NCI-H82 treated with DMSO at 0.1 percent for 48 hours (cell line): ENCODE measurements at regions not wholly inside any gene's neighbourhood (a gene's known extent, or its start where the extent isn't known, plus 50 kb on each side); places are given as distances from the start of the nearest gene placed in this dataset.

Source experiments
- DNase-seq: peaks from one replicate; lab custom pipeline; 2025; ENCODE audit not compliant: unreplicated experiment; lab: John Stamatoyannopoulos, UW

DNA sequence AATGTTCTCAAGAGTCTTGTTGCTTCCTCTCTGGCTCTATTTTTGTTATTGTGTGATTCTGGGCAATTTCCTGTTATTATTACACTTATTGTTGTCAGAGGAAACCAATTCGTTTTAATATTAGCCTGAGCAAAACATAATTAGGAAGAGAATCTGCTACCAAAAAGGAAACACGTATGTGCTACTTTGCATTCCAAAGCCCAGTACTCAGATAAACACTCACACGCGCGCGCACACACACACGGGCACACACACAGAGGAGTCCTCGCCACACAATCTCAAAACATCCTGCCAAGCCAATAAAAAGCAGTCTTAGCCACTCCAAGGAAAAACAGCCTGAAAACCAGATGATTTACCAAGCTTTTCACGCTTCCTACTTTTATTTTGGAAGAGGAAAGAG, 400.7 kb downstream of the NUAK1 start:
- DNase-seq = no peak

GRCh38 chr12:105740369-105740768, 398.4 kb downstream of the NUAK1 start:
- DNase-seq = no peak

GRCh38 chr12:105740970-105741725, 397.6 kb downstream of the NUAK1 start:
- DNase-seq = no peak

DNA sequence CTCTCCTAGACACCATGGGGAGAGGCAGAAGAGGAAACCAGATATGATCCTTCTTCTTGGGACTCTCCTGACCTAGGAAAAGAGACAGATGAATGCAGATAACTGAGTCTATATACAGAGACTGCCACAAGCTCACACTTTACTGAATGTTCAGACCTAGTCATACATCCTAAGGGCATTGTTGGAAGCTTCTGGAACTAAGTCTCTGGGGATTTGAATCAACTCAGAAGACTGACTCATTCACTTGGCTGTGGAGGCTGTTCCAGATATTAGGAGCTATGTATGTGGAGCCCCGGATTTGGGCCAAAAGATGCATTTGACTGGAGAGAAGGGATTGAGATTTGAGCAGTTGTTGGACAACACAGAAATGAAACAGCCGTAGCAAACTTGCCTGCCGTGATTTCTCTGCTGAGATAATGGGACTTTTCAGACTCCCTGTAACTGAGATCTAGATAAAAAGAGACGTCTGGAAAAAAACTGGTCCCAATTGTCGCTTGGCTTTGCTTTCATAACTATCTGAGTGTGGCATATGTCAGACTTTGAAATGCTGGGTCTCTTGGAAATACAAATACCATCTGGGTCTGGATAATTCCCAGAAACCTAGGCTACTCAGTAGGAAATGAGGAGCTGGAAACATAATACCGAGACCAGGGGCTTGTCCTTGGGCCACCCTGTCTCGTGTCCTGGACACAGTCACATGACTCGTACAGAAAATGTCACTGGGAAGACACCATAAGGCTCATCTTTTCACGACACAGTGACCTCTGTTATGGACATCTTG, 396.8 kb downstream of the NUAK1 start:
- no peak for DNase-seq

DNA sequence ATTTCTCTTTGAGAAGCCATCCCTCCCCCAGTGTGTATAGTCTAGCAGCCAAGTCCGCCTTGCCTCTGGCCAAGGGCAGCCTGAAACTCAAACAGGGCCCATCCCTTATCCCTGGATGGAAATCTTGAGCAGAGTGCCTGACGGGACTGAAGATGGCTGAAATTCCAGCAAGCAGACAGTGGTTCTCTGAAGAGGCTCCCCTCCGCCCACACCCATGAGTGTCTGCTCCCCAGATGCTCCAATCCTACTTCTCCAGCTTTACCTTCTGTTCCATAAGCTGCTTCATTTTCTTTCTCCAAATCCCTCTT, 396.2 kb downstream of the NUAK1 start:
- no peak for DNase-seq

DNA sequence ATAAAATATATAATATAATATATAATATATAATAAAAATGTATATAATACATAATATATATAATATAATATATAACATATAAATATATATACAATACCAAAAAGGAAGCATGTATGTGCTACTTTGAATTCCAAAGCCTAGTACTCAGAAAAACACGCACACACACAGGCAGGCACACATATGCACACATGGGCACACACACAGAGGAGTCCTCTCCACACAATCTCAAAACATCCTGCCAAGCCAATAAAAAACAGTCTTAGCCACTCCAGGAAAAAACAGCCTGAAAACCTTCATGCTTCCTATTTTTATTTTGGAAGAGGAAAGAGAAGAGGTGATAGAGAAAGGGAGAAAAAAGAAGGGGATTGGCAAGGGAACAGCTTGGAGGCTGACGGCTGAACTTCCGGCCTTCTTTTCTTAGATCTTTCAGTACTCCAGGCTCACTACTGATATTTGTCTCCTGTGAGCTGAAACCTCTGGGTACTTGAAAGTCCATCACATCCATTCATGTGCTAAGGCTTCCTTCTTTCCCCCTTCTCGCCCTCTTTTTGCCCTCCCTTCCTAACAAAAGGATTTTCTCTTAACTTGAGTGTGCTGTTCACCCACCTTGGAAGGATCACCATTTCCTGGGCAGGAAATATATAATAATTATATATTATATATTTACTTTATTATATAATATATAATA, 394.2 kb downstream of the NUAK1 start:
- no peak for DNase-seq

- no peak for DNase-seq
Observed at GRCh38 chr12:105745811-105746210, 392.9 kb downstream of the NUAK1 start.

- DNase-seq = no peak
Observed at GRCh38 chr12:105748806-105749600, 389.8 kb downstream of the NUAK1 start.

GRCh38 chr12:105750096-105750495, 388.7 kb downstream of the NUAK1 start:
- DNase-seq = no peak

GRCh38 chr12:105754313-105754712, 384.4 kb downstream of the NUAK1 start:
- no peak for DNase-seq

DNA sequence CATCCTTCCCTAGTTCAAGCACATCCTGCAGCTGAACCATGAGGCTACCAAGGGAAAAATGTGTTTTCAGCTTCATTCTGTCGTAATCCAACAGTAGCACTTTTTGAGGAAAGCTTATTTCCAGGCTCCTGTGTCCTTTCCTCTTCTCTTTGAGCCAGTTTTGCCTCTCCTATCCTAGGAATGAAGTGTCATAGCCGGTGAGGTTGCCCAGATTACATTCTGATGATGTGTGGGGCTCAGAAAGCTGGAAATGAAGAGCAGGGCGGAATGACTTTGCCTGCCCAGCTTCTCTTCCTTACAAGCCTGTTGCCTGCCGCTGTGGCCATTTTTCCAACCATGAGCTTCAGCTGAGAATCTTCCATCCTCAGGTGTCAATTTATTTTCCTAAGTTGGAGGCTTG, 381.8 kb downstream of the NUAK1 start:
- DNase-seq = no peak

GRCh38 chr12:105759149-105759548, 379.6 kb downstream of the NUAK1 start:
- no peak for DNase-seq

- no peak for DNase-seq
Observed at GRCh38 chr12:105761075-105761474, 377.7 kb downstream of the NUAK1 start.

- no peak for DNase-seq
Observed at GRCh38 chr12:105764216-105764835, 374.4 kb downstream of the NUAK1 start.

DNA sequence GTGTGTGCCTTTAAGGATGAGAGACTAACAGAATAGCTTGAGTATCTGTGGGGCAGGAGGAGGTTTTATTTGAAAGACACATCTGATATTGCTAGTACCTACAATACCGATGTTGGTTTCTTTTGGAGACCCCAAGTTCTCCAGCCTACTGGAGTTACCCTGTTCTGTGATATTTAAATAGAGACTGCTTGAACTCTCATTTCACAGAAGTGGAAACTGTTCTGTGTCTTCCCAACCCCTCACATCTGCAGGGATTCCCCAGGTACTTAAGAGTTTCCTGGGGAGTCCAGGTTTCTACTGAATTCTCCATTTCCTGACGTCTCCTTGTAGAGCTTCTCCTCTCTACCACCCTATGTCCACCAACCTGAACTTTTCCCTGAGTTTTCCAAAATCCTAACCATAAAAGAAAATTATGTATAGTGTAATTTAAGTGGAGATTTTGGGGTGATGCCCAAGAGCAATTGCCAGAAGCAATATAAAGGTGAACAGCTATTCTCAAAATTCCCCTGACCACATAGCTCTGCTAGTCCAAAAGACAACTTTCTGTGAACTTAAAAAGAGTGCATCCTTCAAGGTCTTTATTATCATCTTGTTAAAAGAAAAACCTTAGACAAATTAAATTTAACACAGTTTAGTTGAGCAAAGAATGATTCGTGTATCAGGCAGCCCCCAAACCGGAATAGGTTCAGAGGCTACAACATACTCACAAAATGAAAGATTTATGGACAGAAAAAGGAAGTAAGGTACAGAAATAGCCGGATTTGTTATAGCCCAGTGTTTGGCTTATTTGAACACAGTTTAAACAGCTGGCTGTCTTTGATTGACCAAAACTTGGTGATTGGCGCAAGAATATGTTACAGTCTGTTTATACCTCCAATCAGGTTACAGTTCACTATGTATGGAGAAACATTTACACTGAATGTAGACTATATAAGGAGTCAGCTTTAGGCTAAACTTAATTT, 373.4 kb downstream of the NUAK1 start:
- no peak for DNase-seq

- no peak for DNase-seq
Observed at GRCh38 chr12:105766029-105766428, 372.7 kb downstream of the NUAK1 start.

- DNase-seq = no peak
Observed at GRCh38 chr12:105769486-105769885, 369.3 kb downstream of the NUAK1 start.

- DNase-seq = no peak
Observed at GRCh38 chr12:105773471-105773870, 365.3 kb downstream of the NUAK1 start.

DNA sequence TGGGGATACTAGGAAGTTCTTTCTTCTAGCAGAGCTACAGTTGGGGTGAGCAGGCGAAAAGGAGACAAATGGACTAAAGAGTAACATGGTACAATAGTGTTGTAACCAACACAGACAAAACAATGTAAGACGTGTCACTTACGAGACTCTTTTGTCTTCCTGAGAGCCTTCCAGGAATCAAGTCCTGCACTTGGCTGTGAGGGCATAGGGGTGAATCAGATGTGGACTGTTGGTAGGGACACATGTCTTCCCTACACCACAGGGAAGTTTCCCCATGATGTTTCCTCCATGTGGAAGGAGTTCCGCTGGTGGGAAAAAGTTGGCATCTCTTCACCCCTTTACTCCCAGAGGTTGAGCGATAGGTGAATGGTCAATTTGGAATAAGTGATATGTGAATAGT, 364.7 kb downstream of the NUAK1 start:
- DNase-seq = no peak

- no peak for DNase-seq
Observed at GRCh38 chr12:105775343-105775742, 363.4 kb downstream of the NUAK1 start.
